Nephron (organoid): ENCODE measurements at regions not wholly inside any gene's neighbourhood (a gene's known extent, or its start where the extent isn't known, plus 50 kb on each side); places are given as distances from the start of the nearest gene placed in this dataset.
A peak's percentile ranks its signal among the peaks of the same experiment; 100 is the strongest.

Source experiments
- H3K27ac Mint-ChIP-seq, 3 experiments: 2 replicates each; pipeline ENCODE4 v1.8.0; 2020; ENCODE audit warnings: mixed read lengths in 3 of 3, mild to moderate bottlenecking in 2 of 3, moderate library complexity in 1 of 3
- H3K27me3 Mint-ChIP-seq: 2 replicates; pipeline ENCODE4 v1.8.0; 2021; ENCODE audit warnings: low read depth, mild to moderate bottlenecking, moderate library complexity, mixed read lengths
- H3K36me3 Mint-ChIP-seq: 2 replicates; pipeline ENCODE4 v1.8.0; 2020; ENCODE audit warnings: low read depth, mixed read lengths
- H3K4me1 Mint-ChIP-seq: 2 replicates; pipeline ENCODE4 v1.8.0; 2020; ENCODE audit warnings: mixed read lengths
- H3K4me3 Mint-ChIP-seq, 3 experiments: 2 replicates each; pipeline ENCODE4 v1.8.0; 2020; ENCODE audit warnings: mild to moderate bottlenecking in 3 of 3, mixed read lengths in 3 of 3, moderate library complexity in 2 of 3
- H3K9me3 Mint-ChIP-seq: 2 replicates; pipeline ENCODE4 v1.8.0; 2020; ENCODE audit warnings: mixed read lengths
- TF ChIP-seq, protein P1 (sequence below), 3 experiments: fragments of 200-600 bp; sonication (generic); IDR thresholded peaks; one replicate each; pipeline ENCODE4 v1.5.0; 2021; ENCODE audit warnings: antibody characterized with exemption in 3 of 3; ENCODE audit not compliant: unreplicated experiment in 3 of 3

GRCh38 chr11:92852946-92853345 lies 116.5 kb upstream of the MTNR1B start:
- Mint-ChIP-seq H3K27ac (no peak overlapping the region), H3K36me3 (peaks cover 6% of the 10 kb centered on the region), H3K4me1 (peaks cover 66% of the 10 kb centered on the region), H3K4me3 (no peak overlapping the region), H3K9me3 (no peaks in the 10 kb centered on the region), H3K27me3 (peaks cover 4% of the 10 kb centered on the region)
- TF ChIP-seq, protein P1, sequence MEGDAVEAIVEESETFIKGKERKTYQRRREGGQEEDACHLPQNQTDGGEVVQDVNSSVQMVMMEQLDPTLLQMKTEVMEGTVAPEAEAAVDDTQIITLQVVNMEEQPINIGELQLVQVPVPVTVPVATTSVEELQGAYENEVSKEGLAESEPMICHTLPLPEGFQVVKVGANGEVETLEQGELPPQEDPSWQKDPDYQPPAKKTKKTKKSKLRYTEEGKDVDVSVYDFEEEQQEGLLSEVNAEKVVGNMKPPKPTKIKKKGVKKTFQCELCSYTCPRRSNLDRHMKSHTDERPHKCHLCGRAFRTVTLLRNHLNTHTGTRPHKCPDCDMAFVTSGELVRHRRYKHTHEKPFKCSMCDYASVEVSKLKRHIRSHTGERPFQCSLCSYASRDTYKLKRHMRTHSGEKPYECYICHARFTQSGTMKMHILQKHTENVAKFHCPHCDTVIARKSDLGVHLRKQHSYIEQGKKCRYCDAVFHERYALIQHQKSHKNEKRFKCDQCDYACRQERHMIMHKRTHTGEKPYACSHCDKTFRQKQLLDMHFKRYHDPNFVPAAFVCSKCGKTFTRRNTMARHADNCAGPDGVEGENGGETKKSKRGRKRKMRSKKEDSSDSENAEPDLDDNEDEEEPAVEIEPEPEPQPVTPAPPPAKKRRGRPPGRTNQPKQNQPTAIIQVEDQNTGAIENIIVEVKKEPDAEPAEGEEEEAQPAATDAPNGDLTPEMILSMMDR (IDR thresholded peaks at IDR 0.05; ENCODE audit: unreplicated experiment in 3 of 3): no peak

GRCh38 chr11:92854162-92854561 lies 115.3 kb upstream of the MTNR1B start:
- peaks cover 9% of the 10 kb centered on the region for H3K36me3 Mint-ChIP-seq
- TF ChIP-seq, protein P1 (IDR thresholded peaks at IDR 0.05; ENCODE audit: unreplicated experiment in 3 of 3): no peak
- peak overlapping the region in 1 of 3 experiments; percentile 66 for H3K27ac Mint-ChIP-seq
- H3K27me3 Mint-ChIP-seq: peaks cover 4% of the 10 kb centered on the region
- H3K9me3 Mint-ChIP-seq: no peaks in the 10 kb centered on the region
- H3K4me1 Mint-ChIP-seq: peaks cover 62% of the 10 kb centered on the region
- H3K4me3 Mint-ChIP-seq: no peak overlapping the region

- no peaks in the 10 kb centered on the region for H3K9me3 Mint-ChIP-seq
- peaks cover 59% of the 10 kb centered on the region for H3K4me1 Mint-ChIP-seq
- TF ChIP-seq, protein P1 (IDR thresholded peaks at IDR 0.05; ENCODE audit: unreplicated experiment in 3 of 3): no peak
- H3K36me3 Mint-ChIP-seq: peaks cover 11% of the 10 kb centered on the region
- H3K27ac Mint-ChIP-seq: peak overlapping the region; percentile 29 to 69 (median 66)
- H3K27me3 Mint-ChIP-seq: peaks cover 4% of the 10 kb centered on the region
- H3K4me3 Mint-ChIP-seq: no peak overlapping the region
Observed at GRCh38 chr11:92854952-92855351, 114.5 kb upstream of the MTNR1B start.

DNA sequence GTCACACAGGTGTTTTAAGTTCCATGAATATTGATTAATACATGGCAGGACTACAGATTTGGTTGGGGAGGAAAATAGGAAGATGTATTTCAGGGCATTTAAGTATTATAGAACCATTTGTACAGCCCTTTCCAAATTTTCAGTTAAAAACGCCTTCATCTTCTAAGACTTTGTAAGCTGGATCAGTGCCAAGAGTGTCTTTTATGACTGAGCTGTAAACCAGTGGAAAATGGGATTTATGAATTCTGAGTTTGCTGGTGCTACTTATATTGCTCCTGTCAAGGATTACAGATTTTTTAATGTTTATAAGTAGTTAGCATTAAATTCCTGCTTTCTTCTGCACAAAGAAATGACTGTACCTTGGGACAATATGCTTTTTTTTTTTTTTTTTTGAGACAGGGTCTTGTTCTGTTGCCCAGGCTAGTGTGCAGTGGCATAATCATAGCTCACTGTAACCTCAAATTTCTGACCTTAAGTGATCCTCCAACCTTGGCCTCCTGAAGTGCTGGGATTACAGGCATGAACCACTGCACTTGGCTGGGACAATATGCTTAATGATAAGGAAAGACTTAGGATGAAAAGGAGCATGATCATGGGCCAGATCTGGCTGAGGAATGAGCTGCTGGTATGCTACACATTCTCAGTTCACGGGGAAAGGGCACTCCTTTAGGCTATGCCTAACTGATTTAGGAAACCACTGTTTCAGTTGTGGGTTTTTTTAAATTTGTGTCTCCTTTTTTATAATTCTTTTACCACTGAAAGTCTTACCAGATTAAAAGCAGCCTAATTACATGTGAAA lies 113.6 kb upstream of the MTNR1B start:
- TF ChIP-seq, protein P1 (IDR thresholded peaks at IDR 0.05; ENCODE audit: unreplicated experiment in 3 of 3): no peak

DNA sequence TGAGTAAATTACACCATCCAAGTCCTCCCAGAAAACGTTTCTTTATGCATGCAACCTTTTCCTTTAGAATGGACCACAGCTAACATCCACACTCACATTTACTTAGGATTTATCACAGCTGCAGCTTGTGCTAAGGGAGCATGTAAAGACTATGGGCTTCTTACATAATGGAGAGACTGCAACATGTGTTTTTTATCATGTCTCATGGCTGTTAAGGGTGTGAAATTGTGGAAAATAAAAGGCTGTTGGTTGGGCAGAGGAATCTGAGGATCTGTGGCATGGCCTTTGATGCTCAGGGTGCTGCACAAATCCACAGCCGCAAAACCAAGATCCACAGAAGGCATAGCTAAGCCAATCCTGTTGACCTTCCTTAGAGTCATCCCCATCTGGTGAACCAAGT lies 112.0 kb upstream of the MTNR1B start:
- TF ChIP-seq, protein P1 (IDR thresholded peaks at IDR 0.05; ENCODE audit: unreplicated experiment in 3 of 3): no peak
- H3K4me3 Mint-ChIP-seq: no peak overlapping the region
- H3K9me3 Mint-ChIP-seq: no peaks in the 10 kb centered on the region
- H3K27me3 Mint-ChIP-seq: peaks cover 4% of the 10 kb centered on the region
- H3K36me3 Mint-ChIP-seq: peaks cover 15% of the 10 kb centered on the region
- H3K27ac Mint-ChIP-seq: peak overlapping the region in 1 of 3 experiments; percentile 65
- H3K4me1 Mint-ChIP-seq: peaks cover 63% of the 10 kb centered on the region

More for the DNA sequence above, 113.6 kb upstream of the MTNR1B start:
- Mint-ChIP-seq H3K27ac (peak overlapping the region; percentile 29 to 69 (median 66)), H3K9me3 (no peaks in the 10 kb centered on the region), H3K4me1 (peaks cover 58% of the 10 kb centered on the region), H3K36me3 (peaks cover 15% of the 10 kb centered on the region), H3K4me3 (no peak overlapping the region), H3K27me3 (peaks cover 4% of the 10 kb centered on the region)
